HepG2 (cell line): ENCODE measurements at regions not wholly inside any gene's neighbourhood (a gene's known extent, or its start where the extent isn't known, plus 50 kb on each side); places are given as distances from the start of the nearest gene placed in this dataset.

Experiments
- HNRNPH1 ChIP-seq: fragments of 200-400 bp; formaldehyde crosslinking; optimal IDR thresholded peaks from 2 replicates; pipeline ENCODE3; 2017; ENCODE audit warnings: mild to moderate bottlenecking, low read depth, low read length
- NCOA5 ChIP-seq: sonication (generic); formaldehyde crosslinking; IDR thresholded peaks from 2 replicates; pipeline ENCODE4 v1.4.0; 2020; ENCODE audit warnings: missing genetic modification reagents
- PRDM15 ChIP-seq: sonication (generic); formaldehyde crosslinking; IDR thresholded peaks from 2 replicates; pipeline ENCODE4 v1.4.0; 2020; ENCODE audit warnings: missing genetic modification reagents
- RFXAP ChIP-seq: sonication (generic); formaldehyde crosslinking; IDR thresholded peaks from 2 replicates; pipeline ENCODE4 v1.4.0; 2020; ENCODE audit warnings: missing genetic modification reagents, borderline replicate concordance
- SETDB1 ChIP-seq: sonication (generic); formaldehyde crosslinking; IDR thresholded peaks from 2 replicates; pipeline ENCODE4 v1.5.1; 2020; ENCODE audit warnings: missing genetic modification reagents, mild to moderate bottlenecking, borderline replicate concordance
- SNAPC5 ChIP-seq: sonication (generic); formaldehyde crosslinking; IDR thresholded peaks from 2 replicates; pipeline ENCODE4 v1.8.1; 2023; ENCODE audit warnings: mild to moderate bottlenecking, missing genetic modification reagents, borderline replicate concordance
- SP140L ChIP-seq: sonication (generic); formaldehyde crosslinking; IDR thresholded peaks from 2 replicates; pipeline ENCODE4 v1.4.0; 2020; ENCODE audit warnings: missing genetic modification reagents, borderline replicate concordance
- TIGD3 ChIP-seq: sonication (generic); formaldehyde crosslinking; IDR thresholded peaks from 2 replicates; pipeline ENCODE4 v1.5.1; 2020; ENCODE audit warnings: mild to moderate bottlenecking, missing genetic modification reagents, borderline replicate concordance
- ZNF646 ChIP-seq: sonication (generic); formaldehyde crosslinking; IDR thresholded peaks from 2 replicates; pipeline ENCODE4 v1.9.0; 2021; ENCODE audit warnings: mild to moderate bottlenecking, missing genetic modification reagents
- TF ChIP-seq, protein P1 (sequence below): sonication (generic); formaldehyde crosslinking; IDR thresholded peaks from 2 replicates; pipeline ENCODE4 v1.4.0; 2020; ENCODE audit warnings: missing genetic modification reagents
- TF ChIP-seq, protein P2 (sequence below): sonication (generic); formaldehyde crosslinking; IDR thresholded peaks from 2 replicates; pipeline ENCODE4 v1.4.0; 2020; ENCODE audit warnings: missing genetic modification reagents

- peak; percentile 99 for TF ChIP-seq ZNF646
- no peak for TF ChIP-seq HNRNPH1
- TF ChIP-seq SP140L (CRISPR knock-in tag): no peak; the same call in 1 of the 2 replicates
- TF ChIP-seq, protein P1, sequence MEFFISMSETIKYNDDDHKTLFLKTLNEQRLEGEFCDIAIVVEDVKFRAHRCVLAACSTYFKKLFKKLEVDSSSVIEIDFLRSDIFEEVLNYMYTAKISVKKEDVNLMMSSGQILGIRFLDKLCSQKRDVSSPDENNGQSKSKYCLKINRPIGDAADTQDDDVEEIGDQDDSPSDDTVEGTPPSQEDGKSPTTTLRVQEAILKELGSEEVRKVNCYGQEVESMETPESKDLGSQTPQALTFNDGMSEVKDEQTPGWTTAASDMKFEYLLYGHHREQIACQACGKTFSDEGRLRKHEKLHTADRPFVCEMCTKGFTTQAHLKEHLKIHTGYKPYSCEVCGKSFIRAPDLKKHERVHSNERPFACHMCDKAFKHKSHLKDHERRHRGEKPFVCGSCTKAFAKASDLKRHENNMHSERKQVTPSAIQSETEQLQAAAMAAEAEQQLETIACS (CRISPR knock-in tag): no peak
- TF ChIP-seq NCOA5 (CRISPR knock-in tag): no peak
- TF ChIP-seq, protein P2, sequence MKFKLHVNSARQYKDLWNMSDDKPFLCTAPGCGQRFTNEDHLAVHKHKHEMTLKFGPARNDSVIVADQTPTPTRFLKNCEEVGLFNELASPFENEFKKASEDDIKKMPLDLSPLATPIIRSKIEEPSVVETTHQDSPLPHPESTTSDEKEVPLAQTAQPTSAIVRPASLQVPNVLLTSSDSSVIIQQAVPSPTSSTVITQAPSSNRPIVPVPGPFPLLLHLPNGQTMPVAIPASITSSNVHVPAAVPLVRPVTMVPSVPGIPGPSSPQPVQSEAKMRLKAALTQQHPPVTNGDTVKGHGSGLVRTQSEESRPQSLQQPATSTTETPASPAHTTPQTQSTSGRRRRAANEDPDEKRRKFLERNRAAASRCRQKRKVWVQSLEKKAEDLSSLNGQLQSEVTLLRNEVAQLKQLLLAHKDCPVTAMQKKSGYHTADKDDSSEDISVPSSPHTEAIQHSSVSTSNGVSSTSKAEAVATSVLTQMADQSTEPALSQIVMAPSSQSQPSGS (CRISPR knock-in tag): peak; percentile 92
- TF ChIP-seq SETDB1 (CRISPR knock-in tag): no peak
- no peak for TF ChIP-seq TIGD3 (CRISPR knock-in tag)
- no peak for TF ChIP-seq SNAPC5 (CRISPR knock-in tag)
- no peak for TF ChIP-seq RFXAP
- no peak for TF ChIP-seq PRDM15 (CRISPR knock-in tag)
Measured at GRCh38 chr2:8138923-8139667, 542.8 kb upstream of the ID2 start (continued).
